Mesodermal cell (in vitro differentiated cells): ENCODE measurements at regions not wholly inside any gene's neighbourhood (a gene's known extent, or its start where the extent isn't known, plus 50 kb on each side); places are given as distances from the start of the nearest gene placed in this dataset.

Experiments
- H3K27ac ChIP-seq: 2 replicates; pipeline ENCODE4 v1.7.0; 2013; ENCODE audit warnings: mild to moderate bottlenecking, low read depth, low read length, moderate library complexity; ENCODE audit not compliant: severe bottlenecking
- H3K36me3 ChIP-seq: 2 replicates; pipeline ENCODE4 v1.7.1; 2013; ENCODE audit warnings: mild to moderate bottlenecking, low read length, moderate library complexity; ENCODE audit not compliant: control insufficient read depth, insufficient read depth
- H3K4me1 ChIP-seq: one replicate; pipeline ENCODE4 v1.7.1; 2013; ENCODE audit warnings: mild to moderate bottlenecking, low read length; ENCODE audit not compliant: insufficient read depth, control insufficient read depth, poor library complexity, severe bottlenecking
- H3K4me3 ChIP-seq: 2 replicates; pipeline ENCODE4 v1.7.0; 2013; ENCODE audit warnings: low read length, control low read depth, mild to moderate bottlenecking; ENCODE audit not compliant: insufficient read depth, poor library complexity, severe bottlenecking; ENCODE audit errors: extremely low read depth
- H3K9me3 ChIP-seq: 2 replicates; pipeline ENCODE4 v1.7.1; 2013; ENCODE audit warnings: mild to moderate bottlenecking, low read length, moderate library complexity; ENCODE audit not compliant: control insufficient read depth
- WGBS, 2 experiments: methylation state at CpG; one replicate each; pipeline ENCODE4 v1.1.5; 2013; ENCODE audit warnings: missing lambda C conversion rate in 2 of 2; ENCODE audit not compliant: insufficient coverage in 2 of 2; 5-methylcytosine and 5-hydroxymethylcytosine counted together

GRCh38 chr13:82739881-82740280, 1142.4 kb downstream of the SLITRK1 start:
- Histone ChIP-seq H3K4me1 (no peaks in the 10 kb centered on the region), H3K9me3 (peaks cover 6% of the 10 kb centered on the region), H3K36me3 (no peaks in the 10 kb centered on the region), H3K27ac (no peak overlapping the region), H3K4me3 (no peak overlapping the region)
- 100% methylated on average over 1 of the region's 1 CpG; no CpG with 5 or more reads in 1 of the 2 experiments for WGBS, 2 experiments

GRCh38 chr13:82729401-82729800, 1152.9 kb downstream of the SLITRK1 start:
- H3K27ac ChIP-seq, result no peak overlapping the region
- H3K9me3 ChIP-seq, result no peaks in the 10 kb centered on the region
- no peak overlapping the region for H3K4me3 ChIP-seq
- H3K4me1 ChIP-seq, result no peaks in the 10 kb centered on the region
- no CpG with 5 or more reads among the region's 1 CpG for WGBS, 2 experiments
- H3K36me3 ChIP-seq, result no peaks in the 10 kb centered on the region

GRCh38 chr13:82720986-82721385, 1161.3 kb downstream of the SLITRK1 start:
- Histone ChIP-seq H3K4me3 (no peak overlapping the region), H3K9me3 (no peaks in the 10 kb centered on the region), H3K27ac (no peak overlapping the region), H3K36me3 (no peaks in the 10 kb centered on the region), H3K4me1 (no peaks in the 10 kb centered on the region)
- 100% methylated on average over 1 of the region's 2 CpGs; no CpG with 5 or more reads in 1 of the 2 experiments for WGBS, 2 experiments

- WGBS, 2 experiments, result 38% methylated on average over 1 of the region's 1 CpG; no CpG with 5 or more reads in 1 of the 2 experiments
- Histone ChIP-seq H3K36me3 (no peaks in the 10 kb centered on the region), H3K4me1 (no peaks in the 10 kb centered on the region), H3K27ac (no peak overlapping the region), H3K4me3 (no peak overlapping the region), H3K9me3 (no peaks in the 10 kb centered on the region)
Measured at GRCh38 chr13:82719987-82720386, 1162.3 kb downstream of the SLITRK1 start.

GRCh38 chr13:82717249-82717648, 1165.0 kb downstream of the SLITRK1 start:
- no peaks in the 10 kb centered on the region for H3K36me3 ChIP-seq
- H3K27ac ChIP-seq, result no peak overlapping the region
- H3K9me3 ChIP-seq, result no peaks in the 10 kb centered on the region
- H3K4me3 ChIP-seq, result no peak overlapping the region
- 100% methylated on average over 1 of the region's 2 CpGs; no CpG with 5 or more reads in 1 of the 2 experiments for WGBS, 2 experiments
- H3K4me1 ChIP-seq, result no peaks in the 10 kb centered on the region

DNA sequence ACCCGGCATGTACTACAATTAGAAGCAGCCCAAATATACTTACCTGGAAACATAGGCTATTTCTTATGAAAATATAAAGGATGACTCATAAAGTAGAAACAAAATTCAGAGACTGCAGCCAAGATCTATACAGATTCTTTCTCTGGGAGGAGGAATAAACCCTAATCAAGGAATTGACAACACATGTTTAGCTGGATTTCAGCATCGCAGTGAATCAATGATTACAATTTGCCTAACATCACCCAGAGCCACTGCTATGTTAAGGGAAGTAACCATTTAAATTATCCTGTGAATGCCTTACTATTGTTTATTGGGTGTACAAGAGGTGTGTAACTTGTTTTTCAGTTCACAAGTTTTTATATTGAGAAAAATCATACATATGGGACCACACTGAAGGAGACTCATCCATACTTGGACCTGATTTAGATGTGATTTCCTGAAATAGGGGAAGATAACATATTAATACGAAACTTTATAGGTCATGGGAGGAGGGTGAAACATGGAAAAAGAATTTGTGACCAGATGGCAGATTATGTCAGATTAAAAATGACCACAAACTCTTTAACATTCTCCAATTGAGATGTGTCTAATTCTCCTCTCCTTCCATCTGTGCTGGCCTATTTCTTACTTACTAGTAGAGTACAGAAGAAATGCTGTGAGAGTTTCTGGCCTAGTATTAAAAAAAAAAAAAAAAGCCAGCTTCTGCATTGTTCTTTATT, 1168.4 kb downstream of the SLITRK1 start:
- Histone ChIP-seq H3K9me3 (no peaks in the 10 kb centered on the region), H3K27ac (no peak overlapping the region), H3K4me3 (no peak overlapping the region), H3K4me1 (no peaks in the 10 kb centered on the region), H3K36me3 (no peaks in the 10 kb centered on the region)
- no CpG with 5 or more reads among the region's 3 CpGs for WGBS, 2 experiments

DNA sequence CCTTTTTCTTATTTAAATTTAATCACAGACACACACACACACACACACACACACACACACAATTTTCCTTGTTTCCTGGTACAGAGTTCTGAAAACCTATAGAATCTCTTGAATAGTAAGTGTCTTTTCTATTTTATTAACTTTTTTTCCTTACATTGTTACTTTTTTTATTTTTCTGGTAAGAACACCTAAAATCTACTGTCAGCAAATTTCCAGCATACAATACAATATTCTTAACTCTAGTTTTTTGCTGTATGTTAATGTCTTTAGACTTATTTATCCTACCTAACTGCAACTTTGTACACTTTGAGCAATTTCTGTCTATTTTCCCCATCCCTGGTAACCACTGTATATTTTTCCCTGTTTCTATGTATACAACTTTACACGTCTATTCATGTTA, 1179.8 kb downstream of the SLITRK1 start:
- H3K36me3 ChIP-seq, result no peaks in the 10 kb centered on the region
- H3K4me1 ChIP-seq, result no peaks in the 10 kb centered on the region
- WGBS, 2 experiments, result no CpG with 5 or more reads among the region's 1 CpG

DNA sequence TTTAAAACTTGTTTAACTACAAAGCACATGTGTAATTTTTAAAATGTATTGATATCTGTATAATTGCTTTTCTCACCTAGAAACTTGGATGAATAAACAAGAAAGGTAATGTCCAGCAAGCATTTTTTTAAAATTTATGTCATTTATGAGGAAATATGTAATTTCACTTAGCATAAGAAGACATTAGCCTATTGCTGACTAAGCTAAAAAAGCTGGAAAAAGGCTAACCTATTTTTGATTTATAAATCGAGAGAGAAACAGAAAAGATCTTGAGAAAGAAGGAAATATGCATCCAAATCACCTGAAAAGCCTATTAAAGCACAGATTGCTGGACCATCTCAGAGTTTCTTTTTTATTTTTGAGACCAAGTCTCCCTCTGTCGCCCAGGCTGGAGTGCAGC, 1181.3 kb downstream of the SLITRK1 start:
- Histone ChIP-seq H3K27ac (no peak overlapping the region), H3K9me3 (no peaks in the 10 kb centered on the region), H3K36me3 (no peaks in the 10 kb centered on the region), H3K4me3 (no peak overlapping the region), H3K4me1 (no peaks in the 10 kb centered on the region)
- 90 to 100% methylated on average over 1 to 2 of the region's 2 CpGs for WGBS, 2 experiments

More for the DNA sequence above, 1179.8 kb downstream of the SLITRK1 start:
- H3K9me3 ChIP-seq, result no peaks in the 10 kb centered on the region
- H3K4me3 ChIP-seq, result no peak overlapping the region
- H3K27ac ChIP-seq, result no peak overlapping the region

DNA sequence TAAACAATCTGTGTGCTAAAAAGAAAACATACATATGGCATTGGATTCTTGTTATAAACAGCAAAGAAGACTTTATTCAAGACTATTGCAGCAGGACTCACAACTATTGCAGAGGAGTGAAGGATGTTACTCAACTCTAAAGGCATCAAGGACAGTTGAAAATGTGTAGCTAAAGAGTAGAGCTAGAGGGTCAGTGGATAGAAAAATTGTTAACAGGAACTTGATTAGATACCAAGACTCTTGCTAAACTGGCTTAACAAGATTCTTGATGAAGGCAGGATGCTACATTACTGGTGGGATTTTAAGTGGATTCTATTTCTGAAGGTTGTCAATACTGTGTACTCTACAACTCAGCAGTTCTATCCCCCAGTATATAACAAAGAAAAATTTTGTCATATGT, 1183.3 kb downstream of the SLITRK1 start:
- Histone ChIP-seq H3K4me3 (no peak overlapping the region), H3K4me1 (no peaks in the 10 kb centered on the region), H3K9me3 (no peaks in the 10 kb centered on the region), H3K36me3 (no peaks in the 10 kb centered on the region), H3K27ac (no peak overlapping the region)

DNA sequence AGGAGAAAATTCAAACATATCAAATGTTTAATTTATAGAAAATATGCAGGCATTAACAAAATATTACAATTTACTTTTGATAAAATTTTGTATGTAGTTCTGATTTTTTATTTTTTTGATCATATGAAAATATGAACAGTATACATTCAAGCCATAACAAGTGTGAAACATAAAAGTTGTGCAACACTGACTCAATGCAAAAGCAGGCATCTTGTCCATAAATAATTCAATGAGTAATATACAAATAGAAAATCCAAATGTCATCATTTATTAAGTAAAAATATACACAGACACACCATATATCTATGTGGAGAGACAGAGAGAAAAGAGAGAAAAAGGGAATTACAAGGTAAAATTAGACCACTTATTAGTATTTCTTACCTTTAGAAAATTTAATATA, 1183.9 kb downstream of the SLITRK1 start:
- no peaks in the 10 kb centered on the region for H3K36me3 ChIP-seq
- no peaks in the 10 kb centered on the region for H3K9me3 ChIP-seq
- H3K27ac ChIP-seq, result no peak overlapping the region
- no peaks in the 10 kb centered on the region for H3K4me1 ChIP-seq
- no peak overlapping the region for H3K4me3 ChIP-seq

DNA sequence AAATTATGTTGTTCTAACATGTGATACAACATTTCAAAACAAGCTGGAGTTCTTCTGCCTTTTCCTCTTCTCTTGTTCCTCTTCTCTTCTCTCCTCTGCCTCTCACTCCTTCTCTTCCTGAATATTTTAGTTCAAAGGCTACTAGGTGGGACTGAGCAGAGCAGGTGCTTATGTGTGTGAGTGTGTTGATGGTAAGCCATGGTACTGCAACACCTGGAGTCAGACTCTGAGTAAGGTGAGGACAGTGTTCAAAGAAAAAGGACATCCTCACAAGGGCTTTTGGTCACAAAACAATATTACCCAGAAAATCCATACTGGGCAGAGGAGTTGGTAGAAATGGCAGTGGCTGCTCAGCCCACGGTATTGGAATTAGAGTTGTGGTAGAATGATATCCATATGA, 1188.7 kb downstream of the SLITRK1 start:
- Histone ChIP-seq H3K36me3 (no peaks in the 10 kb centered on the region), H3K27ac (no peak overlapping the region), H3K4me1 (no peaks in the 10 kb centered on the region), H3K9me3 (no peaks in the 10 kb centered on the region), H3K4me3 (no peak overlapping the region)
- WGBS, 2 experiments, result 89% methylated on average over 1 of the region's 1 CpG; no CpG with 5 or more reads in 1 of the 2 experiments
